GM21526 (cell line): ENCODE measurements at regions not wholly inside any gene's neighbourhood (a gene's known extent, or its start where the extent isn't known, plus 50 kb on each side); places are given as distances from the start of the nearest gene placed in this dataset.

Experiments
- ATAC-seq: cut with Tn5 transposase; IDR thresholded peaks from one replicate; pipeline ENCODE4 v1.9.1; 2021; ENCODE audit warnings: moderate library complexity; ENCODE audit not compliant: unreplicated experiment, low FRiP score

GRCh38 chr3:80116281-80116680 is 348.5 kb upstream of the ROBO1 start:
- no peak for ATAC-seq

GRCh38 chr3:80114694-80115093 is 346.9 kb upstream of the ROBO1 start:
- no peak for ATAC-seq

GRCh38 chr3:80113331-80113730 is 345.5 kb upstream of the ROBO1 start:
- no peak for ATAC-seq

- no peak for ATAC-seq
These were observed 331.8 kb upstream of the ROBO1 start for GRCh38 chr3:80099559-80100066.

- no peak for ATAC-seq
These were observed 329.9 kb upstream of the ROBO1 start for GRCh38 chr3:80097674-80098073.

- ATAC-seq, result no peak
These were observed 329.1 kb upstream of the ROBO1 start for GRCh38 chr3:80096909-80097308.

GRCh38 chr3:80094589-80094988 is 326.8 kb upstream of the ROBO1 start:
- no peak for ATAC-seq

- no peak for ATAC-seq
These were observed 320.0 kb upstream of the ROBO1 start for GRCh38 chr3:80087767-80088166.

GRCh38 chr3:80086426-80086825 is 318.6 kb upstream of the ROBO1 start:
- ATAC-seq, result no peak

GRCh38 chr3:80079886-80080285 is 312.1 kb upstream of the ROBO1 start:
- ATAC-seq, result no peak

GRCh38 chr3:80068459-80068858 is 300.7 kb upstream of the ROBO1 start:
- no peak for ATAC-seq

- ATAC-seq, result no peak
These were observed 295.7 kb upstream of the ROBO1 start for GRCh38 chr3:80063535-80063934.

GRCh38 chr3:80060664-80061063 is 292.9 kb upstream of the ROBO1 start:
- ATAC-seq, result no peak

- ATAC-seq, result no peak
These were observed 287.5 kb upstream of the ROBO1 start for GRCh38 chr3:80055306-80055705.

GRCh38 chr3:80052271-80052670 is 284.5 kb upstream of the ROBO1 start:
- no peak for ATAC-seq

- no peak for ATAC-seq
These were observed 283.8 kb upstream of the ROBO1 start for GRCh38 chr3:80051602-80051962.

GRCh38 chr3:80050826-80051601 is 283.2 kb upstream of the ROBO1 start:
- no peak for ATAC-seq

- ATAC-seq, result no peak
These were observed 275.4 kb upstream of the ROBO1 start for GRCh38 chr3:80043226-80043625.

GRCh38 chr3:80040067-80040466 is 272.3 kb upstream of the ROBO1 start:
- ATAC-seq, result no peak

GRCh38 chr3:80036176-80036575 is 268.4 kb upstream of the ROBO1 start:
- no peak for ATAC-seq

- ATAC-seq, result no peak
These were observed 267.2 kb upstream of the ROBO1 start for GRCh38 chr3:80035021-80035420.

GRCh38 chr3:80023010-80023409 is 255.2 kb upstream of the ROBO1 start:
- no peak for ATAC-seq

GRCh38 chr3:80018375-80018774 is 250.6 kb upstream of the ROBO1 start:
- ATAC-seq, result no peak
